Naive B cell (primary cell): ENCODE measurements at regions not wholly inside any gene's neighbourhood (a gene's known extent, or its start where the extent isn't known, plus 50 kb on each side); places are given as distances from the start of the nearest gene placed in this dataset.

Source experiments
- ATAC-seq, 2 donors: fragments of 150-1000 bp; cut with Tn5 transposase; 2 replicates each; pipeline ENCODE4 v1.10.0; 2021; ENCODE audit warnings: low read depth in 2 of 2, mild to moderate bottlenecking in 2 of 2, moderate library complexity in 2 of 2
- DNase-seq: peaks from one replicate; pipeline ENCODE4 v3.0.0; 2022
- H3K27ac Mint-ChIP-seq, 6 donors: one replicate each; pipeline ENCODE4 v1.8.0; 2020 to 2022; ENCODE audit warnings: mild to moderate bottlenecking in 6 of 6, mixed read lengths in 6 of 6, moderate library complexity in 5 of 6, inconsistent platforms in 2 of 6
- H3K27me3 Mint-ChIP-seq, 3 donors: one replicate each; pipeline ENCODE4 v1.8.0; 2021 to 2022; ENCODE audit warnings: mixed read lengths in 3 of 3, mild to moderate bottlenecking in 1 of 3
- H3K36me3 Mint-ChIP-seq, 2 donors: one replicate each; pipeline ENCODE4 v1.8.0; 2020 to 2022; ENCODE audit warnings: mixed read lengths in 2 of 2, inconsistent platforms in 1 of 2, mild to moderate bottlenecking in 1 of 2
- H3K4me1 Mint-ChIP-seq, 3 donors: one replicate each; pipeline ENCODE4 v1.8.0; 2020 to 2022; ENCODE audit warnings: mixed read lengths in 3 of 3, inconsistent platforms in 1 of 3, mild to moderate bottlenecking in 1 of 3, moderate library complexity in 1 of 3
- H3K4me3 Mint-ChIP-seq, 8 donors: one replicate each; pipeline ENCODE4 v1.8.0; 2020 to 2022; ENCODE audit warnings: mild to moderate bottlenecking in 8 of 8, mixed read lengths in 8 of 8, moderate library complexity in 8 of 8, inconsistent platforms in 2 of 8
- H3K9me3 Mint-ChIP-seq, 7 donors: one replicate each; pipeline ENCODE4 v1.8.0; 2020 to 2022; ENCODE audit warnings: mixed read lengths in 7 of 7, mild to moderate bottlenecking in 5 of 7, inconsistent platforms in 2 of 7, moderate library complexity in 1 of 7

- H3K27ac Mint-ChIP-seq, result no peak overlapping the region
- no peak for ATAC-seq
- no peak overlapping the region for H3K4me3 Mint-ChIP-seq
- peaks cover 3 to 12% (median 5%) of the 10 kb centered on the region in 7 donors for H3K9me3 Mint-ChIP-seq
- no peaks in the 10 kb centered on the region for H3K4me1 Mint-ChIP-seq
- H3K36me3 Mint-ChIP-seq, result no peaks in the 10 kb centered on the region
- no peak for DNase-seq
- H3K27me3 Mint-ChIP-seq, result peaks cover 0 to 7% (median 0%) of the 10 kb centered on the region in 3 donors
Observed at GRCh38 chr6:10297832-10298231, 117.0 kb downstream of the TFAP2A start.

- no peak overlapping the region for H3K4me3 Mint-ChIP-seq
- ATAC-seq (no peak), DNase-seq (no peak)
- no peaks in the 10 kb centered on the region for H3K36me3 Mint-ChIP-seq
- H3K27me3 Mint-ChIP-seq, result no peaks in the 10 kb centered on the region
- no peak overlapping the region for H3K27ac Mint-ChIP-seq
- H3K4me1 Mint-ChIP-seq, result no peaks in the 10 kb centered on the region
- H3K9me3 Mint-ChIP-seq, result peaks cover 0 to 24% (median 8%) of the 10 kb centered on the region in 7 donors
Observed at GRCh38 chr6:10278746-10279145, 136.1 kb downstream of the TFAP2A start.

GRCh38 chr6:10276660-10277287 is 138.1 kb downstream of the TFAP2A start:
- ATAC-seq, result no peak
- Mint-ChIP-seq H3K4me1 (no peaks in the 10 kb centered on the region), H3K4me3 (no peak overlapping the region), H3K9me3 (peaks cover 0 to 24% (median 7%) of the 10 kb centered on the region in 7 donors), H3K27ac (no peak overlapping the region), H3K36me3 (no peaks in the 10 kb centered on the region), H3K27me3 (peaks cover 0 to 7% (median 3%) of the 10 kb centered on the region in 3 donors)
- DNase-seq, result no peak

GRCh38 chr6:10276106-10276505 is 138.8 kb downstream of the TFAP2A start:
- Mint-ChIP-seq H3K27ac (no peak overlapping the region), H3K4me3 (no peak overlapping the region), H3K9me3 (peaks cover 0 to 24% (median 7%) of the 10 kb centered on the region in 7 donors), H3K36me3 (no peaks in the 10 kb centered on the region), H3K27me3 (peaks cover 0 to 10% (median 6%) of the 10 kb centered on the region in 3 donors), H3K4me1 (no peaks in the 10 kb centered on the region)
- no peak for DNase-seq
- no peak for ATAC-seq

GRCh38 chr6:10272591-10272990 is 142.3 kb downstream of the TFAP2A start:
- no peak overlapping the region for H3K27ac Mint-ChIP-seq
- DNase-seq (no peak), ATAC-seq (no peak)
- H3K4me1 Mint-ChIP-seq, result no peaks in the 10 kb centered on the region
- H3K4me3 Mint-ChIP-seq, result no peak overlapping the region
- H3K27me3 Mint-ChIP-seq, result peaks cover 8 to 25% (median 20%) of the 10 kb centered on the region in 3 donors
- H3K9me3 Mint-ChIP-seq, result peaks cover 0 to 10% (median 4%) of the 10 kb centered on the region in 7 donors
- no peaks in the 10 kb centered on the region for H3K36me3 Mint-ChIP-seq

GRCh38 chr6:10271982-10272381 is 142.9 kb downstream of the TFAP2A start:
- DNase-seq (no peak), ATAC-seq (no peak)

GRCh38 chr6:10269814-10270472 is 144.9 kb downstream of the TFAP2A start:
- Mint-ChIP-seq H3K4me1 (no peaks in the 10 kb centered on the region), H3K9me3 (peaks cover 0 to 4% (median 0%) of the 10 kb centered on the region in 7 donors), H3K4me3 (no peak overlapping the region), H3K36me3 (no peaks in the 10 kb centered on the region), H3K27me3 (peaks cover 8 to 29% (median 25%) of the 10 kb centered on the region in 3 donors), H3K27ac (no peak overlapping the region)
- DNase-seq (no peak), ATAC-seq (no peak)

More at GRCh38 chr6:10271982-10272381, 142.9 kb downstream of the TFAP2A start:
- Mint-ChIP-seq H3K27me3 (peaks cover 8 to 25% (median 20%) of the 10 kb centered on the region in 3 donors), H3K4me3 (no peak overlapping the region), H3K36me3 (no peaks in the 10 kb centered on the region), H3K4me1 (no peaks in the 10 kb centered on the region), H3K27ac (no peak overlapping the region), H3K9me3 (peaks cover 0 to 4% (median 3%) of the 10 kb centered on the region in 7 donors)

- no peak for DNase-seq
- ATAC-seq, result no peak
- Mint-ChIP-seq H3K36me3 (no peaks in the 10 kb centered on the region), H3K27me3 (peaks cover 8 to 29% (median 25%) of the 10 kb centered on the region in 3 donors), H3K4me3 (peak overlapping the region in 1 of 8 donors; percentile 60), H3K27ac (no peak overlapping the region), H3K9me3 (peaks cover 0 to 5% (median 0%) of the 10 kb centered on the region in 7 donors), H3K4me1 (no peaks in the 10 kb centered on the region)
Observed at GRCh38 chr6:10268611-10269310, 146.1 kb downstream of the TFAP2A start.

- Mint-ChIP-seq H3K4me1 (no peaks in the 10 kb centered on the region), H3K27ac (no peak overlapping the region), H3K36me3 (no peaks in the 10 kb centered on the region), H3K27me3 (peaks cover 8 to 29% (median 25%) of the 10 kb centered on the region in 3 donors), H3K9me3 (peaks cover 0 to 5% (median 1%) of the 10 kb centered on the region in 7 donors), H3K4me3 (no peak overlapping the region)
- DNase-seq (no peak), ATAC-seq (no peak)
Observed at GRCh38 chr6:10268111-10268510, 146.8 kb downstream of the TFAP2A start.

- Mint-ChIP-seq H3K27ac (no peak overlapping the region), H3K4me1 (no peaks in the 10 kb centered on the region), H3K9me3 (peaks cover 0 to 5% (median 2%) of the 10 kb centered on the region in 7 donors), H3K27me3 (peaks cover 8 to 23% (median 16%) of the 10 kb centered on the region in 3 donors), H3K36me3 (no peaks in the 10 kb centered on the region), H3K4me3 (no peak overlapping the region)
- no peak for DNase-seq
- no peak for ATAC-seq
Observed at GRCh38 chr6:10266462-10266861, 148.4 kb downstream of the TFAP2A start.

GRCh38 chr6:10266061-10266460 is 148.8 kb downstream of the TFAP2A start:
- ATAC-seq (no peak), DNase-seq (no peak)
- Mint-ChIP-seq H3K4me1 (no peaks in the 10 kb centered on the region), H3K4me3 (no peak overlapping the region), H3K36me3 (no peaks in the 10 kb centered on the region), H3K27ac (no peak overlapping the region), H3K9me3 (peaks cover 0 to 5% (median 2%) of the 10 kb centered on the region in 7 donors), H3K27me3 (peaks cover 8 to 23% (median 15%) of the 10 kb centered on the region in 3 donors)

- Mint-ChIP-seq H3K36me3 (no peaks in the 10 kb centered on the region), H3K4me3 (no peak overlapping the region), H3K27me3 (peaks cover 0 to 9% (median 0%) of the 10 kb centered on the region in 3 donors), H3K27ac (no peak overlapping the region), H3K4me1 (no peaks in the 10 kb centered on the region), H3K9me3 (peaks cover 0 to 8% (median 2%) of the 10 kb centered on the region in 7 donors)
- ATAC-seq (no peak), DNase-seq (no peak)
Observed at GRCh38 chr6:10262505-10262904, 152.4 kb downstream of the TFAP2A start.

- H3K27me3 Mint-ChIP-seq, result no peaks in the 10 kb centered on the region
- no peak overlapping the region for H3K4me3 Mint-ChIP-seq
- peaks cover 0 to 14% (median 6%) of the 10 kb centered on the region in 7 donors for H3K9me3 Mint-ChIP-seq
- DNase-seq, result no peak
- no peaks in the 10 kb centered on the region for H3K36me3 Mint-ChIP-seq
- ATAC-seq, result no peak
- H3K4me1 Mint-ChIP-seq, result no peaks in the 10 kb centered on the region
- no peak overlapping the region for H3K27ac Mint-ChIP-seq
Observed at GRCh38 chr6:10259671-10260070, 155.2 kb downstream of the TFAP2A start.
